ENCODE measurements at regions not wholly inside any gene's neighbourhood (a gene's known extent, or its start where the extent isn't known, plus 50 kb on each side); places are given as distances from the start of the nearest gene placed in this dataset.
"Not testable (repeated sequence)": the region's sequence is repeated elsewhere in the genome, so short reads cannot be mapped to it uniquely, and the experiment has no call there.

- DNase-seq (ENCODE audit: low read depth in 2 of 2), result no peak
Observed at GRCh38 chr3:125645616-125646015, 50.3 kb upstream of the OSBPL11 start.

- DNase-seq (ENCODE audit: low read depth in 2 of 2), result no peak
Observed at GRCh38 chr3:125646581-125646980, 51.3 kb upstream of the OSBPL11 start.

DNA sequence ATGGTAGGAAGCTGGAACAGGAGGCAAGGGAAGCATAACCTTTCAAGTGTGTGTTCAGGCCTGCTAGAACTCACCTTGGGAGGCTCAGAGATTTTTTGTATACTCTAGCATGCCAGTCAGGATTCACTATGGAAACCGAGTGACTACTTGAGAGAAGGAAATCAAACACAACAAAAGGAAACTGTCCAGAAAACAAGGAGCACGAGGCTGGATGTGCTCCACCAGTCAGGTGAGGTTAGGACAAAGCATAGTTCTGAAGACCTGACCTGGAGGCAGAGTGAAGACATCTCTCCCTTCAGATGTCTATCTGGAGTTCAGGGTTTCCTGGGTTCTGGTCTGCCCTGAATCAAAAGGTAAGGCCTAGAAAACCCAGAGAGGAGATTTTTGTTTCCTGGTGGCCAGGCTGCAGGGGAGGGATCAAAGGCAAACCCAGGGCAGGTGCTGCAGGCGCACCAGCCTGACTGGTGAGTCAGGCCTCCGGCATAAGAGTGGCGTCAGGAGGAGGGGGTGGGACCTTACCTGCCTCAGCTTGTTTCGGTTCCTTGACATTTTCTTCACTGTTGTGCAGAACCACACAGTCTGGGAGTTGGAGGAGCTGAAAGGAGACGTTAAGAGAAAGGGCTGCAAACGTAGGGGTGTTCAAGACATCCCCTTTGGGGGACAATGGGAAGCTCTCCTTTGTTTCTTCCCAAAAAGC is 52.2 kb upstream of the OSBPL11 start:
- DNase-seq (ENCODE audit: low read depth in 2 of 2), result no peak

DNA sequence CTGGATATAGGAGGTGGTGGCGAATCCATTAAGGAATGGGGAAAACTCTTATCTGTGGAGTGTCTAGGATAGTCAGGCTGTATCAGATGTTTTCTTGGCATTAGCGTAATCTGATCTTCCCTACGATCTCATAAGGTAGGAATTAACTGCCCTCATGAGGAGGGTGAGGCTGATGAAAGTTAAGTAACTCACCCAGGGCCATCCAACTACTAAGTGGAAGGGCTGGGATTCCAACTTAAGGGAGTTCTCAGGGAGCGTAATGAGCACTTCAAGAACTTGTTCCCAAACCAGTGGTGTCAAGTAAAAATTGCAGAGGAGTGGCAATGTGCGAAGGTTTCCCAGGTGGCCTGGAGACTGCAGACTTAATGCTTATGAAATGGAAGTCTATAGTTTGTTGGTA is 55.9 kb upstream of the OSBPL11 start:
- DNase-seq (ENCODE audit: low read depth in 2 of 2), result no peak

DNA sequence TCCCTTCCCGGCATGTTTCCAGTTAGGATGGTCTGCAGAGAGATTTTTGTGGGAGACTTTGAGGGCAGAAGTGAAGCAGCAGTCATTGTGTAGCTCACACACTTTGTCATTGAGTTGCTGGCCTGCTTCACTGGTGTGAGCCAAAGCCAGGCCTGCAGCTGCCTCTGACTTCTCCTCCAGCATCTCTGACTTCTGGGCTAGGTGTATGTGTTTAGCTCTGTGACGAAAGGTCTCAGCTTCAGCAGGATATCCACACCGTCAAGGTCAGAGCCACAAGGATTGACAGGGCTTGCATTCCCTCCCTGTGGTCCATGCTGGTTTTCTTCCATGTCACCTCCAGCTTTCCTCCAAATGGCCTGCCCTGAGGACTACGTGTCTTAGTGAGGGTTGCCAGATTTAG is 57.1 kb upstream of the OSBPL11 start:
- no peak for DNase-seq (ENCODE audit: low read depth in 2 of 2)

DNA sequence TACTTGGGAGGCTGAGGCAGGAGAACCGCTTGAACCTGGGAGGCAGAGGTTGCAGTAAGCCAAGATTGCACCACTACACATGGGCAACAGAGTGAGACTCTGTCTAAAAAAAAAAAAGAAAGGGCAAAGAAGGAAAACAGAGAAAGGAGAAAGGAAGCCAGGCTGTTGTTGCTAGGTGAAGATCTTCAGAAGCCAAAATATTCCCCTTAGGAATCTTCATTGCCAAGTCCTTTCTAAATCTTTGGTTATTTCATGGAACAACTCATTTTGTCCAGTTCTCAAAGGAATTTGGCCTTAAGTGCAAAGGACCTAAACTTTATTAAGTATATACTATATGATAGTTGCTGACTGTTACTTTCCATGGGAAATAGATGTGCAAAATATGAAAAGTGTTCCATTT is 59.2 kb upstream of the OSBPL11 start:
- no peak for DNase-seq (ENCODE audit: low read depth in 2 of 2)

DNA sequence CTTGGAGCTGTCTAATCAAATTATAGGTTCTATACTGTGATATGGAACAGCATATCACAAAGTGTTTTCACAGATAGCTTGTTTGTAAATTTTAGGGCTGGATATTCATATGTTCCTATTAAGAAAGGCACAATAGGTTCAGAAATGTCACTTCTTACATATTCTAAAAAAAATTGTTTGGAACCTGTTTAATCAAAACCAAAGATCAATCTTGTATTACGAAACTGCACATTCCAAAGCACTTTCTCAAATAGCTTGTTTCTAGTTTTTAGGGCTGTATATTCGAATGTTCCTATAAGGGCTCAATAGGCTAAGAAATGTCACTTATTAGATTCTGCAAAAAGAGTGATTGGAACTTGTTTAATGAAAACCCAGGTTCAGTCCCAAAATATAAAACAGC is 67.4 kb upstream of the OSBPL11 start:
- DNase-seq (ENCODE audit: low read depth in 2 of 2), result no peak

DNA sequence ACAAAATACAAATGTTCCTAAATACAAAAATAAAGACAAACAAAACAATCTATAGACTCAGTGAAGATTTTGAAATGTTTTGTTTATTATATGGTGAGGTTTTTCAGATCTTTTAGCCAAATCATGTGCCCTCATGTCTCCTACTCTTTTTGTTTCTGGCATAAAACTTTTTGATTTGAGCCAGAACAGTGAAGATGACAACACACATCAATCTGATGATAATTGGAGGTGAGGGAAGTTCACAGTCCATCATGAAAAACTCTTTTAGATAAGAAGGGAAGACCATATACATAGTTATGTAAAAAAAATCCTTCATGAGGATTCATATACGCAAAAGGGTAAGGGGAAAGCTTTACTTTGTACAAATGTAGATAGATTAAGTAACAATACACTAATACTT is 75.1 kb upstream of the OSBPL11 start:
- DNase-seq (ENCODE audit: low read depth in 2 of 2), result no peak

DNA sequence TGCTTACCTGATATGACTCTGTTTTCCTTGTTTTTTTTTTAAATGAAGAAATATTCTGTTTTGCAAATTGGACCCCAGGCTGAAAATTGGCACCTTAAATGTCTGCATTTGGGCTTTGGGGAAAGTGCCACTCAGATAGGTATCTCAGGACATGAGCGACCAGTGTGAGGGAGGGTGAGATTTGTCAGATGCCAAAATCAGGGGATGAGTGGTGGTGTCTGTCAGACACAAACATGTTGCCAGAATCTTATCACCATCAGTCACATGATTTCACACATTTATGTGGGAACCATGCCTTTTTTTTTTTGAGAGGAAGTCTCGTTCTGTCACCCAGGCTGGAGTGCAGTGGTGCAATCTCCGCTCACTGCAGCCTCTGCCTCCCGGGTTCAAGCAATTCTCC is 75.6 kb upstream of the OSBPL11 start:
- DNase-seq (ENCODE audit: low read depth in 2 of 2), result no peak

DNA sequence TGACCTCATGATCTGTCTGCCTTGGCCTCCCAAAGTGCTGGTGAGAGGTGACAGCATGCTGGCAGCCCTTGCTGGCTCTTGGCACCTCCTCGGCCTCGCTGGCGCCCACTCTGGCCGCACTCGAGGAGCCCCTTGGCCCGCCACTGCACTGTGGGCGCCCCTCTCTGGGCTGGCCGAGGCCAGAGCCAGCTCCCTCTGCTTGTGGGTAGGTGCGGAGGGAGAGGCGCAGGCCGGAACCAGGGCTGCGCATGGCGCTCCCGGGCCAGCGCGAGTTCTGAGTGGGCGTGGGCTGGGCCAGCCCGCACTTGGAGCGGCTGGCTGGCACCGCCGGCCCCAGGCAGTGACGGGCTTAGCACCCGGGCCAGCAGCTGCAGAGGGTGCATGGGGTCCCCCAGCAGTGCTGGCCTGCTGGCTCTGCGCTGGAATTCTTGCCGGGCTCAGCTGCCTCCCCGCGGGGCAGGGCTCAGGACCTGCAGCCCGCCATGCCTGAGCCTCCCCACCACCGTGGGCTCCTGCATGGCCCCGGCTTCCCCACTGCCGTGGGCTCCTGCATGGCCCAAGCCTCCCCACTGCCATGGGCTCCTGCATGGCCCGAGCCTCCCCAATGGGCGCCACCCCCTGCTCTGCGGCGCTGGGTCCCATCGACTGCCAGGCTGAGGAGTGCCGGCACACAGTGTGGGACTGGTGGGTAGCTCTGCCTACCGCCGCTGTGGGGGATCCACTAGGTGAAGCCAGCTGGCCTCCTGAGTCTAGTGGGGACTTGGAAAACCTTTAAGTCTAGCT is 76.4 kb upstream of the OSBPL11 start:
- no peak for DNase-seq (ENCODE audit: low read depth in 2 of 2)

- DNase-seq (ENCODE audit: low read depth in 2 of 2), result no peak
Observed at GRCh38 chr3:125675791-125676190, 80.5 kb upstream of the OSBPL11 start.

DNA sequence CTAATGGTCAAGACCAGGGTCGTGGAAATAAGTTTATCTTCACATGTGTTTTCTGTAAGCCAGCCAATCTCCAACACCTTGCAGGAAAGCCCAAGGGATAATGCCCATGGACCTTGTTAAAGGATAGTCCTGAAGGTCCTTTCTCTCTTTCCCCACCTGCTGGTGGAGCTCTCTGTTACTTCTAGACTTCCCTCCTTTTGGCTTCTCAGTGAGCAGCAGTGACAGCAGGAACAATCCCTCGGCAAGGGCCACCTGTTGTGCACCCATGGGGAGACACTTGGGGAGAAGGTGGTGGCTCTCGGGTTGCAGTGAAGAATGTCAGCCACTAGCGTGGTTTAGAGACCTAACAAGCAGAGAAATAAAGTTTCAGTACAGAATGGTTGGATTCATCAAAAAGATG is 84.0 kb upstream of the OSBPL11 start:
- DNase-seq (ENCODE audit: low read depth in 2 of 2), result no peak

DNA sequence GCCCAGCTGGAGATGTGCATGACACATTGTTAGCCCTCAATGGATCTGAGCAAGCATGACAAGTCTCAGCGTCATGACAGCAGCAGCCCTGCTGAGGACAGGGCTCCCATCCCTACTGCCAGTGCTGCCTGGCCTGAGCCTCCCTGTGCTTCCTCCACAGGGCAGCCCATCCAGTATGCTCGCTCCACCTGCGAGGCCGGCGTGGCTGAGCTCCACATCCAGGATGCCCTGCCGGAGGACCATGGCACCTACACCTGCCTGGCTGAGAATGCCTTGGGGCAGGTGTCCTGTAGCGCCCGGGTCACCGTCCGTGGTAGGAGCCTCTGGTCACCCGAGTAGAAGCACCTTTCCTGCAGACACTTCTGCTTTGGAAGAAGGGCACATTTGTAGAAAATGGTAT is 85.8 kb upstream of the OSBPL11 start:
- no peak for DNase-seq (ENCODE audit: low read depth in 2 of 2)

DNA sequence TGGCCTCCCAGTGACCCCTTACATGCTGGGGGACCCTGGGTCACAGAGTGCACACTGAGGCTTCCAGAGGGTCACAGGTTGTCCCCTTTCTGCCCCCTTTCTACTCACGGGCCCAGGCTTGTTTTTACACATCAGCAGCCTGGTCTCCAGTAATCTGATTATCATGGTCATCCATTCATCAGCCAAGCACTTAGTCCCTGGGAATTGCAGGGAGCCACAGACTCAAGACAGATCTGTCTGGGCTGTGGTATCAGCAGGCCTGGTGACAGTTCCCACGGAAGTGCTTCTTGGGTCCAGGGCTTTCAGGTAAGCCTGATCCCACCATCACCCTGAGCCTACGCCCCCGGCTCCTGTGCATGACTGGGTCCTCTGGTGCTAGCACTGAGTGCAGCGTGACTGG is 86.6 kb upstream of the OSBPL11 start:
- DNase-seq (ENCODE audit: low read depth in 2 of 2), result not testable (repeated sequence)

DNA sequence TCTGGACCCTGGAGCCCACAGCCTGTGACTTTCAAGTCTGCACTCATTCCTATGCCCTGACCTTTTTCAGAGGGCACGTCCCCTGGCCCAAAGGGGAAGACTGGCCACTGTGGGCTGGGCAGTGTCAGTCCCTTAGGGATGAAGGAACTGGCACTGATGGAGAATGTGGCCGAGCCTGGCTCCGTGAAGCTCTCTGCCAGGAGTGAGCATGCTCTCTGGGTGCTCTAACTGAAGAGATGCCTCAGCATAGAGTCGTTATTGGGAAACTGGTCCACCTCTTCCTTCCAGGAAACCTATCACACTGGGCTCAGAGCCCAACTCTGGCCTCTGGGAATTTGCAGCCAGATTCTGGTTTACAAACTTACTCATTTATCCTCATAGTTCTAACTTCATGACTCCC is 87.3 kb upstream of the OSBPL11 start:
- not testable (repeated sequence) for DNase-seq (ENCODE audit: low read depth in 2 of 2)

DNA sequence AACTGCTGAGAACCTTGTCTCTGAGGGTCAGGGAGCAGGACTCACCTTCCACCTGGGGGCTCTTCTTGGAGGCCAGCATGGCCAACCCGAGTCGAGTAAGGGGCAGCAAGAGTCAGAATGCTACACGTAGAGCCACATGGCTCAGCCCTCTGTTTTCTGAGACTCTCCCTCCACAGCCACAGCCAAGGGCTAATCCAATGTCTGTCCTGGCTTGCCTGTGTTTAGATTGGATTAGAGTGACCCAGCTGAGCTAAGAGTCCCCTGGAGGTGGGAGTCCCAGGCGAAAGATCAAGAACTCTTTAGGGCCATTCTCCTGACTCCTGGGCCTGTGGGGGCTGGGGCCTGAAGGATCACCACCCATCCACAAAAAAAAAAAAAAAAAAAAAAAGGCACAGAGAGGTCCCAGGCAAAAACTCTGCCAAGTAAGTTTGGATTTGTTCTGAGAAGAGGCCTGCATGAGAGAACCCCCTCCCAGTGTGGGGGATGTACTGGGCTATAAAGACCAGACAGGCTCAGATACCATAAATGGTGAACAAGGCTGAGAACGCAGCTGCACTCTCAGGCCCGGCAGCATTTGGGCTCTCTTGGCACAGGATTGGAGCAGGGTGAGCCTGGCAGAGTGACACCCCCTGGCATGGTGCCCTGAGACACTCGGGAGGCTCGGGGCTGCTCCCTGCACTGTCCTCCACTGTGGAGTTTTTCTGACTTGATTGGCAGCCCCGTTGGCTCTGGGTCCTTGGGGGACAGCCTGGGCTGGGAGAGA is 88.0 kb upstream of the OSBPL11 start:
- DNase-seq (ENCODE audit: low read depth in 2 of 2), result no peak

GRCh38 chr3:125684199-125684598 is 88.9 kb upstream of the OSBPL11 start:
- no peak for DNase-seq (ENCODE audit: low read depth in 2 of 2)

- DNase-seq (ENCODE audit: low read depth in 2 of 2), result not testable (repeated sequence)
Observed at GRCh38 chr3:125685741-125686140, 90.4 kb upstream of the OSBPL11 start.

DNA sequence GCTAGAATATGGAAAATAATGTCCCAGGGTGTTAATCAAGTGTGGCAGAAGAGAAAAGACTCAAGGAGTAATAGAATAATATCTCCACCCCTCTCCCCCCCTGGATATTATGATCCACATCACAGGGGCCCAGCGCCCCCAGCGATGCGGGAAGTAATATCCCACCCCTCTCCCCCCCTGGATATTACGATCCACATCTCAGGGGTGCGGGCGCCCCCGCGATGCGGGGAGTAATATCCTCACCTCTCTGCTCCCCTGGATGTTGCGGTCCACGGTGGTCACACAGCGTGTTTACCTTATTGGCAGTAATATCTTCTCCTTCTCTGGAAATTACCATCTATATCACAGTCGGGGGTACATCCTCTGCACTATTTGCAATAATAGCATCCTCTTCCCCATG is 97.1 kb upstream of the OSBPL11 start:
- no peak for DNase-seq (ENCODE audit: low read depth in 2 of 2)

DNA sequence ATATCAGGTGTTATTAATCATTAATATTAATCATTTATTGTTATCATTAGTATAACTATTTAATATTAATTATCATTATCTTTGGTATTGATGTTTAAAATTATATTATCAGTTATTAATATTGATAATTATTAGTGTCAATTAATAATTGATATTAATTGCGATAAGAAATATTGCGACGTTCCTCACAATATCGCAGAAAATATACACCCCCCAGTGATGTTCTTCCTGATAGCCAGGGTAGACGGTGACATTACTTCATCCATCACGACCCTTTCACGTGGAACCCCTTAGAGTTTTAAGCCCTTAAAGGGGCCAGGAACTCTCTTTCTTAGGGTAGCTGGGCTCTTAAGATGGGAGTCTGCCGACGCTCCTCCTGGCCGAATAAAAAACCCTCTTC is 98.6 kb upstream of the OSBPL11 start:
- no peak for DNase-seq (ENCODE audit: low read depth in 2 of 2)

DNA sequence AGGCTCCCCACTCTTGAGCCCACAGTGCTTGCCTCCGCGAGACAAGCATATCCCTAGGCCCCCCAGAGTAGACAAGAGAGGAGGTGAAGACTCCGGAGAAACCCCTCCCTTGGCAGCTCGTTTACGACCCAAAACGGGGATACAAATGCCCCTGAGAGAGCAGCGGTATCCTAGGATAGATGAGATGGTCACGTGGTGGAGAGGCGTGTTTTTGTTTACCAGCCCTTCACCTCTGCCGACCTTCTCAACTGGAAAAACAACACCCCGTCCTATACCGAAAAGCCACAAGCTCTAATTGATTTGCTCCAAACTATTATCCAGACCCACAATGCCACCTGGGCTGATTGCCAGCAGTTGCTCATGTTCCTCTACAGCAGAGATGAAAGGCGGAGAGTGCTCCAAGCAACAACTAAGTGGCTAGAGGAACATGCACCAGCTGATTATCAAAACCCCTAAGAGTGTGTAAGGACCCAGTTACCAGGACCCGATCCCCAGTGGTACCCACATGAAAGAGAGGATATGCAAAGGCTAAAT is 99.5 kb upstream of the OSBPL11 start:
- no peak for DNase-seq (ENCODE audit: low read depth in 2 of 2)

- DNase-seq (ENCODE audit: low read depth in 2 of 2), result no peak
Observed at GRCh38 chr3:125695688-125696087, 100.4 kb upstream of the OSBPL11 start.

DNA sequence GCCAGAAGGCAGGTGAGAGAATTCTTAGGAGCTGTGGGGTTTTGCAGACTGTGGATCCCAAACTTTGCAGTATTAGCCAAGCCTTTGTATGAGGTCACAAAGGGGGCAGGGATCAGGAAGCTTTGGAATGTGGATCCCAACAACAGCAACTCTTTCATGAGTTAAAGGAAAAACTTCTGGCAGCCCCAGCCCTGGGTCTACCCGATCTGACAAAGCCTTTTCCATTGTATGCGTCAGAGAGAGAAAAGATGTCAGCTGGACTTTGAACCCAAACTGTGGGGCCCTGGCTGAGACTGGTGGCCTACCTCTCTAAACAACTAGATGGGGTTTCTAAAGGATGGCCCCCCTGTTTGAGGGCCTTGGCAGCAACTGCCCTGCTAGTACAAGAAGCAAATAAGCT is 101.8 kb upstream of the OSBPL11 start:
- DNase-seq (ENCODE audit: low read depth in 2 of 2), result not testable (repeated sequence)
